HG03103 (cell line): ENCODE measurements at regions not wholly inside any gene's neighbourhood (a gene's known extent, or its start where the extent isn't known, plus 50 kb on each side); places are given as distances from the start of the nearest gene placed in this dataset.

Source experiments
- ATAC-seq: cut with Tn5 transposase; IDR thresholded peaks from one replicate; pipeline ENCODE4 v1.9.1; 2021; ENCODE audit warnings: low read depth; ENCODE audit not compliant: unreplicated experiment

DNA sequence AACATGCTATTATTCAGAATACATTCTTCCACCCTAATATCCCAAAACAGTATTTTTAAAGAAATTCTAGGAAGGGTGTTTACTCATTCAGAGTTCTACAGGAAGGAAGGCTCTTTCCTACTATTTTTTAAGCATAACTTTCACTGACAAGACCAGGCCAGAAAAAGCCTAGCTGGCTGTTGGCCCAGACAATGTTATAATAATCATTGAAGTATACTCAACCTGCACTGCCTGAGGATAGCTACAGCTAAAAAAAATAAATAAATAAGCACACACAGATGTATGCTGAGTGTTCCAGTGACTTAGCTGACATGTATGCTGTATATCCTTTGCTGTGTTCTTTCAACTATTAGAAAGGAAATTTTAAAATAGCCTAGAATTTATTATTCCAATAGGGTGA, 145.8 kb upstream of the SPRY1 start:
- ATAC-seq: no peak

- ATAC-seq: no peak
These were observed 140.6 kb upstream of the SPRY1 start for GRCh38 chr4:123255971-123256370.

DNA sequence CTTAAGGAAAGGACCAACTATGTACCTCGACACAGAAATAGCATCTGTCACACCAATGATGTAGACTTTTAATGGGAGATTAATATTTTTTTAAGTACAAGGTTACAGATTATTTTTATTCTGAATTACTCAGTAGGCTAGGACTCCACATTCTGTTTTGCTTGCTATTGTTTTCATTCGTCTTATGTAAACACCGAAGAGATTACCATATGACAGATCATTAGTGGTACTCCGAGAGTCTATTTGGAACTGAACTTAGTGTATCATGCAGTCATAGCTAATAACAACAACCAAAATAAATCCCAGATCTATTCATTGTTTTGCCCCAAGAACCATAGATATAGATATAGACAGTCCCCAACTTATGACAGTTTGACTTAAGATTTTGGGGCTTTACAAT, 139.7 kb upstream of the SPRY1 start:
- ATAC-seq: no peak

- ATAC-seq: no peak
These were observed 139.0 kb upstream of the SPRY1 start for GRCh38 chr4:123257591-123257990.

DNA sequence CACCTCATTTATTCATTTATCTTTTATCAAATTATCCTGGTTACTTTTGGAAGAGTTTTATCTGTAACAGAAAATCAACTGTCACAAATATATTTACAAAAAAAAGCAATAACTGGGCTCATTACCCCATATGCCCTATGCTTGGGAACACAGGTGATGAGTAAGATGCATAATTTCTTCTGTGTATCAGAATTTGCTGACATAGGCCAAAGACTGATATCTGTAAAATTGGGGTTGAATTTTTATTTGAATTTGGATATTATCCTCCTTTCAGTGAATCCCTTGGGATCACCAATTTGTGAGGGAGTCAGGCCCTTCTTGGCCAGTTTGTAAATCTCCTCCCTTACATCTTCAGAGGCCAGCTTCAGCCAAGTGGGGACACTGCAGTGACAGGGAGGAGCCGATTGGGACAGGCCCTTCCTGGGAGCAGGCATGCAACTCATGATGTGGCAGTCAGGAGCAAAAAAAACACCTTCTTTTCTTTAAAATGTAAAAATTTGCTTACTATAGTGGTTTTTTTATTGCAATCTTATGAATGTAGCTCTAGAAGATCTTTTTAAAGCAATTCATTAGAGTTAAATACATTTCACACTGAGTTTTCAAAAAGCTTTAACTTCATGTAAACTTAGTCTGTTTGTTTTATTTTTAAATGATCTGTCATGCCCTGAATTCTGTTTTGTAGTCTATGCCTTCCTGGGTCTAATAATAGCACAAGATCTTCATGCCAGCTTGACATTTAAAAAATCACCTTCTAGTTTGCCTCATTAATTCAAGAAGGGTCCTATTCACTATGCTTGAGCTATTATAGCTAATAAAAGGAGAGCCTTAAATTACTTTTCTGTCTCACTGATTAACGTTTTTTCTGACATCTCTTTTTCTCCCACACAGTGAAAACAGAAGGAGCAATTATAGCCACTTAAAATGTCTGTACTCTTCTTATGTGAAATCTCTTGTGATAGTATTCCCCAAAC, 136.6 kb upstream of the SPRY1 start:
- ATAC-seq: no peak

- no peak for ATAC-seq
These were observed 135.9 kb upstream of the SPRY1 start for GRCh38 chr4:123260653-123261052.

- no peak for ATAC-seq
These were observed 134.5 kb upstream of the SPRY1 start for GRCh38 chr4:123262080-123262479.

GRCh38 chr4:123265443-123265842, 131.2 kb upstream of the SPRY1 start:
- ATAC-seq: no peak

GRCh38 chr4:123266221-123266620, 130.4 kb upstream of the SPRY1 start:
- no peak for ATAC-seq

DNA sequence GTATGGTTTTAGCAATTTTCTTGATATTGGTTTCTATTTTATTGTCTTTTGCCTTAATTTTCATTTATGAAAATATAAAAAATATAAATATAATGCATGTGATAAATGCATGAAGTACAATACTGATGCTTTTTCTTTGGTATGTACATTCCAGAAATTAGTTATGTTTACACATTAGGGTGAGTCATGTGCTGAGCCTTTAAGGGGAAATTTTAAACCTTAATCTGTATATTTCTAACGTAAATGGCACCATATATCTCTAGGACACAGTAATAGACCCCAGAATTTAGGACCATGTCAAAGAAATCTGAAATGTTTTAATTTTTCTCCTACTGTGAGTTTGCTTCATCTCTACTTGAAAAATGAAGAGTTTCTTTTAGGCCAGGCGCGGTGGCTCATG, 117.8 kb upstream of the SPRY1 start:
- no peak for ATAC-seq

- ATAC-seq: no peak
These were observed 113.2 kb upstream of the SPRY1 start for GRCh38 chr4:123283371-123283895.

DNA sequence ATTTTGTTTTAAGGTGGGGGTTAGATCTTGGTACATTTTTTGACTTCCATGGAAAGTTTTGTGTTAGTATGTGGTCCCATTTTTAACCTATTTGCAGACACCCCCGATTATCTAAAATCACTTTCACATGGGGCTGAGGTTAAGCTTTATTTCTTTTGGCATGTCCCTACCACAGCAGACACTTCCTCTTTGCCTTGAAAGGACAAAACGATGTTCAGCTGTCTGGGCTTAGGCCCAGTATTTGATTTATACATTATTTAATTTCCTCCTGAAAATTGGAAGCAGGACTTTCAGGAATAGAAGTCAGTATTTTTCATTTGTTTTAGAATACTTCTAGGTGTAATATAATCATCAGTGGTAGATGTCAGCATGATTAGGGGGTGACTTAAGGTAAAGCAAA, 112.4 kb upstream of the SPRY1 start:
- no peak for ATAC-seq

DNA sequence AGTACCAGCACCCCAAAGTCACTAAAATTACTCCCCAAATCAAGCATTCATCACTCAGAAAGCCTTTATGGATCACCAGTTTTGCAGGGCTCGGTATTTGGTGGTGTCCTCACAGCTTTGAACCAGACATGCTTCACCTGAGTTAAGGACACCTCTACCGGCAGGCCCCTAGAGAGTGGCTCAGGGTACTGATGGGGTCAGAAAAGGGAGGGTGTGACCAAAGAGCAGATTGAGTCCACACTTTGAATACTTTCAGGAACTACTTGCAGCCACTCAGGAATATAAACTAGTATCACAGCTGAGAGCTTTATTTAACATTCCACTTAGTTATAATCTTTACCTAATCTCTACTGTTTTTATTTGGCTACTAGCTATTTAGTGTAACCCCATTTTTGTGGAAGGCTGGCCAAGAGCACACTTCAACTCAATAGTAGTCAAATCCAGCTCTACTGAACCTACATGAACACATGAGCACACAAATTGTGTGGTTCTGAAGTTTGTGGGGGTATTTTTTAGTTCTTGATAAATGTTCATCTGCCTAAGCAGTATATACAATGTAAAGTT, 109.6 kb upstream of the SPRY1 start:
- ATAC-seq: no peak

- ATAC-seq: no peak
These were observed 108.1 kb upstream of the SPRY1 start for GRCh38 chr4:123288309-123289025.

- ATAC-seq: no peak
These were observed 105.3 kb upstream of the SPRY1 start for GRCh38 chr4:123291329-123291728.

- ATAC-seq: no peak
These were observed 98.8 kb upstream of the SPRY1 start for GRCh38 chr4:123297836-123298235.

- ATAC-seq: no peak
These were observed 98.3 kb upstream of the SPRY1 start for GRCh38 chr4:123298261-123298660.

DNA sequence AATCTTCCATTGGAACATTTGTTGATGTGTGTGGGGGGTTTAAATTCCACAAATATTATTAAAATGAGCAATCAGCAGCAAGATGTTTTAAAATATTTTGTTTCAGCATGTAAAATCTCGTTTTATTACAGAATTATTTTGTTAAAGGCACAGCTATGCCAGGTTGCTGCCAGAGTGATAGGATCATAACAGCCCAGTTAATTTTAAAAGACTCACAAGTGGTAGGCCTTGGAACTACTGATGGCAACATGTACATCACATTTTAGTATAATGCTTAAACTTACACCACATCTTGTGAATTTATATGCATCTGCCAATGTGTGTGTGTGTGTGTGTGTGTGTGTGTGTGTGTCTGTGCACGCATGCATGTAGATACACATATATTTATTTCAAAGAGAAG, 97.8 kb upstream of the SPRY1 start:
- ATAC-seq: no peak

GRCh38 chr4:123299212-123299691, 97.3 kb upstream of the SPRY1 start:
- ATAC-seq: no peak

- no peak for ATAC-seq
These were observed 96.2 kb upstream of the SPRY1 start for GRCh38 chr4:123300222-123301039.
